Stomach (tissue), 8 donors: ENCODE measurements at regions not wholly inside any gene's neighbourhood (a gene's known extent, or its start where the extent isn't known, plus 50 kb on each side); places are given as distances from the start of the nearest gene placed in this dataset.
"Not testable (repeated sequence)": the region's sequence is repeated elsewhere in the genome, so short reads cannot be mapped to it uniquely, and the experiment has no call there.

Experiments
- DNase-seq, 2 donors: peaks; one replicate each; pipeline versions ENCODE4 v3.0.0 to v3.0.0-alpha.2; 2013 to 2019
- H3K27ac ChIP-seq, 5 donors: fragments of 200-600 bp in 4 of 5; sonication (generic) in 4 of 5; one replicate each; pipeline ENCODE4 v1.5.1; 2013 to 2019; ENCODE audit warnings: mild to moderate bottlenecking in 1 of 5, moderate library complexity in 1 of 5
- H3K27me3 ChIP-seq, 3 donors: fragments of 200-600 bp; sonication (generic); one replicate each; pipeline ENCODE4 v1.5.1; 2017 to 2019; ENCODE audit warnings: mixed run types in 1 of 3
- H3K36me3 ChIP-seq, 4 donors: fragments of 200-600 bp; sonication (generic); 1 replicate in 3 of 4; 2 replicates in 1 of 4; pipeline ENCODE4 v1.5.1; 2016 to 2019
- H3K4me1 ChIP-seq, 4 donors: fragments of 200-600 bp; sonication (generic); one replicate each; pipeline ENCODE4 v1.5.1; 2016 to 2019
- H3K4me3 ChIP-seq, 4 donors: fragments of 200-600 bp; sonication (generic) in 3 of 4; one replicate each; pipeline ENCODE4 v1.5.1; 2016 to 2019; ENCODE audit warnings: mild to moderate bottlenecking in 1 of 4
- H3K9me3 ChIP-seq, 4 donors: fragments of 200-600 bp; sonication (generic); one replicate each; pipeline ENCODE4 v1.5.1; 2016 to 2019
- EP300 ChIP-seq: sonication (generic); formaldehyde crosslinking; IDR thresholded peaks from one replicate; pipeline ENCODE4 v1.6.1; 2017; ENCODE audit warnings: antibody characterized with exemption
- POLR2A ChIP-seq, 4 donors: fragments of 450-650 bp; IDR thresholded peaks; one replicate each; pipeline ENCODE4 v1.6.1; 2016; ENCODE audit warnings: antibody characterized with exemption in 4 of 4, control low read depth in 2 of 4, mild to moderate bottlenecking in 1 of 4, moderate library complexity in 1 of 4
- POLR2AphosphoS5 ChIP-seq, 3 donors: sonication (generic); formaldehyde crosslinking; IDR thresholded peaks; one replicate each; pipeline ENCODE4 v1.6.1; 2016; ENCODE audit warnings: antibody characterized with exemption in 3 of 3
- WGBS, 5 donors: extraction: QIAGEN DNeasy Blood & Tissue Kit in 3 of 5; methylation state at CpG; one replicate each; pipeline versions ENCODE4 v1.1.5 to v1.1.7; 2013 to 2018; 5-methylcytosine and 5-hydroxymethylcytosine counted together
- intact Hi-C: fragments of 100-400 bp; cut with DNase I; formaldehyde crosslinking; loops from one replicate; pipeline ENCODE4 v1.15.1; 2023; ENCODE audit warnings: low total_unique reads
- TF ChIP-seq, protein P1 (sequence below), 7 experiments: fragments of 450-650 bp in 4 of 7; fragments of 200-600 bp in 3 of 7; sonication (generic) in 3 of 7; IDR thresholded peaks; one replicate each; pipeline ENCODE4 v1.5.1; 2016 to 2019; ENCODE audit warnings: antibody characterized with exemption in 7 of 7, control low read depth in 2 of 7, mild to moderate bottlenecking in 1 of 7
- donor health status: healthy with polysubstance abuse.
- donor health status: Bipolar disorder and iron deficiency.
- donor health status: healthy.

DNA sequence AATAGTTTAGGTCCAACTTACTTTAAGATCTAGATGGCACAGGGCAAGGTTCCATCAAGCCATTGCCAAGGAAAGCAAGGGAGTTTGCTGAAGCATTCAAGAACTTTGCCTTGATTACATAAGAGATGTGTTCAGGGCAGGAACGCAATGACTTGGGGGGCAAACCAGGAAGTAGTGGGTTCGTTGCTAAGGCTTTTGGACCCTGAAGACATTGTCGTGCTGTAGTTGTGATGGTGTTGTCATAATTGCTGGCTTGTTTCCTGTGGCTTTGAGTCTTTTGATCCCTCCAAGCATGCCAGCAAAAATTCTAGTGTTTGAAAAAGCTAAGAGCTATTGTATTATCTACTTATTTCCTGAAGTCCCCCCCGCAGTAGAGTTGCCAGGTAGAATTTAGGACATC lies 70.7 kb upstream of the HNF1B start:
- Histone ChIP-seq H3K9me3 (no peaks in the 10 kb centered on the region), H3K27me3 (peaks cover 0 to 27% (median 3%) of the 10 kb centered on the region in 3 donors), H3K4me3 (no peak overlapping the region), H3K4me1 (peaks cover 0 to 6% (median 1%) of the 10 kb centered on the region in 4 donors), H3K36me3 (no peaks in the 10 kb centered on the region), H3K27ac (no peak overlapping the region)
- WGBS, 5 donors = 40 to 47% (median 46%) methylated on average over 4 of the region's 4 CpGs
- TF ChIP-seq, protein P1, sequence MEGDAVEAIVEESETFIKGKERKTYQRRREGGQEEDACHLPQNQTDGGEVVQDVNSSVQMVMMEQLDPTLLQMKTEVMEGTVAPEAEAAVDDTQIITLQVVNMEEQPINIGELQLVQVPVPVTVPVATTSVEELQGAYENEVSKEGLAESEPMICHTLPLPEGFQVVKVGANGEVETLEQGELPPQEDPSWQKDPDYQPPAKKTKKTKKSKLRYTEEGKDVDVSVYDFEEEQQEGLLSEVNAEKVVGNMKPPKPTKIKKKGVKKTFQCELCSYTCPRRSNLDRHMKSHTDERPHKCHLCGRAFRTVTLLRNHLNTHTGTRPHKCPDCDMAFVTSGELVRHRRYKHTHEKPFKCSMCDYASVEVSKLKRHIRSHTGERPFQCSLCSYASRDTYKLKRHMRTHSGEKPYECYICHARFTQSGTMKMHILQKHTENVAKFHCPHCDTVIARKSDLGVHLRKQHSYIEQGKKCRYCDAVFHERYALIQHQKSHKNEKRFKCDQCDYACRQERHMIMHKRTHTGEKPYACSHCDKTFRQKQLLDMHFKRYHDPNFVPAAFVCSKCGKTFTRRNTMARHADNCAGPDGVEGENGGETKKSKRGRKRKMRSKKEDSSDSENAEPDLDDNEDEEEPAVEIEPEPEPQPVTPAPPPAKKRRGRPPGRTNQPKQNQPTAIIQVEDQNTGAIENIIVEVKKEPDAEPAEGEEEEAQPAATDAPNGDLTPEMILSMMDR (IDR thresholded peaks at IDR 0.05) = no peak
- TF ChIP-seq EP300 (no peak), POLR2A (IDR thresholded peaks at IDR 0.05) (no peak), POLR2AphosphoS5 (IDR thresholded peaks at IDR 0.05) (no peak)
- DNase-seq = no peak
- intact Hi-C loops = no loop called here

DNA sequence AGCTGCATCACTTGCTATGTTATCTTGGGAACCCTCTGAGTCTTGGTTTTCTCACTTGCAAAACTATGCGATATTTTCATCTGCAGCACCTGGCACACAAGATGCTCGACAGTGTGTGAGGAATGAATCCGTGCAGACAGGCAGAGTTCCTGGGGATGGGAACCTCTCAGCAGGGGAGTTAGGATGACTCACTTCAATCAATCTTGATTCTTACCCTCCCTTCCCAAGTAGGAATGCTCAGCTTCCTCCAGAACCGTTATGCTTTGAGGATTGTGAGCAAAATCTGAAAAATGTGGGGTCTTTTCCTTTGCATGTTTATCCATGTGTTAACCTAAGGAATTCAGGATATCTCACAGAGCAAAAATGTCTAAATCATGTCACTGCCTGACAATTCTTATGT lies 68.9 kb upstream of the HNF1B start:
- TF ChIP-seq POLR2A (IDR thresholded peaks at IDR 0.05) (no peak), POLR2AphosphoS5 (IDR thresholded peaks at IDR 0.05) (no peak), EP300 (no peak)
- TF ChIP-seq, protein P1 (IDR thresholded peaks at IDR 0.05) = no peak
- no peak for DNase-seq
- Histone ChIP-seq H3K27ac (no peak overlapping the region), H3K4me3 (no peak overlapping the region), H3K4me1 (peaks cover 0 to 6% (median 1%) of the 10 kb centered on the region in 4 donors), H3K9me3 (no peaks in the 10 kb centered on the region), H3K27me3 (peaks cover 0 to 23% (median 3%) of the 10 kb centered on the region in 3 donors), H3K36me3 (no peaks in the 10 kb centered on the region)
- 39 to 62% (median 58%) methylated on average over 4 of the region's 4 CpGs for WGBS, 5 donors
- intact Hi-C loops = no loop called here

DNA sequence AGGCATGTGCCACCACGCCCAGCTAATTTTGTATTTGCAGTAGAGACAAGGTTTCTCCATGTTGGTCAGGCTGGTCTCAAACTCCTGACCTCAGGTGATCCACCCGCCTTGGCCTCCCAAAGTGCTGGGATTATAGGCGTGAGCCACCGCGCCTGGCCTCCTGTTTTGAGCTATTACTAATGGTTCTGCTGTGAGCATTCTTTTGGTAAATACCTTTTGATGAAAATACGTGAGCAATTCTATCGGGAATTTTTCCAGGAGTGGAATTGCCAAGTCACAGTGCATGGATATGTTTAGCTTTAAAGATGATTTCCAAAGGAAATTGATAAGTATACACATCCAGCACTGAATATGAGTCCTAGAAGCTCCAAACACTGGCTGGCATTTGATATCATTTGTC lies 64.0 kb upstream of the HNF1B start:
- H3K9me3 ChIP-seq, intact Hi-C loops, H3K27me3 ChIP-seq, DNase-seq, H3K4me1 ChIP-seq, H3K4me3 ChIP-seq, H3K27ac ChIP-seq, H3K36me3 ChIP-seq: not testable (repeated sequence)
- 85 to 91% (median 87%) methylated on average over 7 of the region's 7 CpGs for WGBS, 5 donors

DNA sequence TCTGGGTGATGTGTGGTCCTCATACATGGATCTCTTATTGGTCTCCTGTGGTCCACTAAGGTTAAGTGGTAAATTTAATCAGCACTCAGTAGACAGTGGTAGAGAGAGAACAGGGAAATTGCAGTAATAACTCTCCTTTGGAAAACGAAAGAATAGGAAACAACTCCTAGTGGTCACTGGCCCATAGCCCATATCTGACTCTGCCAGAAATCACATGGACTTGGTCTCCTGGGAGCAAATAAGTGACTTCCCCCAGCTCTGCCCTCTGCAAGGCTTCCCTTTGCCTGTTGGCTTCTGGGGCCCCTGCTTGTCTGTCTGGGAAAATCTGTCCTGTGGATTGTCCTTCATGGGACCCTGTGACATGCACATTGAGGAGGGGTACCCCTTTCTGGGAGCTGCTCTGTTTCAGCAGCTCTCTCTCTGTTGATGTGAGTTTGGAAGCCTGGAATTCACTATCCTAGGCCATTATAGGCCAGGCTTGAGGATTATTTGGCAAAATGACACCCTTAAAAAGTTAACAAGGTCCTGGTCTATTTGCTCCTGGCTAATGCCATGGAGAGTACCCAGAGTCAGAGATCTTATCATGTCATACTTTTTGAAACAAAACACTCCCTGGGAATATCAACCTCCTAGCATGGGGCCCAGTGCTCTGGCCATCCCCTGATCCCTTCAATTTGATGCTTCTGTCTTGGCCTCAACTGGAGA lies 58.0 kb upstream of the HNF1B start:
- WGBS, 5 donors = 3 to 25% (median 11%) methylated on average over 1 of the region's 1 CpG
- TF ChIP-seq POLR2A (IDR thresholded peaks at IDR 0.05) (no peak), POLR2AphosphoS5 (IDR thresholded peaks at IDR 0.05) (no peak), EP300 (no peak)
- TF ChIP-seq, protein P1 (IDR thresholded peaks at IDR 0.05) = no peak
- H3K36me3 ChIP-seq = no peaks in the 10 kb centered on the region
- no peaks in the 10 kb centered on the region for H3K27me3 ChIP-seq
- no peaks in the 10 kb centered on the region for H3K9me3 ChIP-seq
- no peak overlapping the region for H3K27ac ChIP-seq
- intact Hi-C loops = no loop called here
- H3K4me3 ChIP-seq = no peak overlapping the region
- peak; percentile 38 to 46 for DNase-seq
- peaks cover 0 to 10% (median 0%) of the 10 kb centered on the region in 4 donors for H3K4me1 ChIP-seq

DNA sequence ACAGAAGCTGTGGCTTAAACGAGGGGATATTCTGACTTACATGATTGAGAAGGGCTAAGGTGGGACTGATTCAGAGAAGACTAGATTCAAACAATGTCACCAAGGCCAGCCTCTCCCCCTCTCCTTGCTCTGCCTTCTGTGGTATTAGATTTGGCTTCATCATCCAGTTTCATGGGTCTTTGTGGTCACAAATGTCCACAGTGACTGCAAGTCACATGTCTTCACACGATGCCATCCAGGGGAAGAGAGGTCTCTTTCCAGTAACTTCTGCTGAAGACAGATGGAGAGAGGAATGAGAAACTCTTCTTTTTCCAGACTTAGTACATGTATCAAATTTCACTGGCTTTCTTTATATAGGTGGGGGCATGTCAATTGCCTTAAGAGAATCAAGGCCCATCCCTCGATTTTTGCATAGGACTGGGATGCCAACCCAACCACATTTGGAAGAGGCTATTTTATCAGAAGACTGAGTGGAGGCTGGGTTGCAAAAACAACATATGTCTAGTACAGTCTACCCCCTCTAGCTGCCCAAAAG lies 57.3 kb upstream of the HNF1B start:
- 72 to 86% (median 79%) methylated on average over 3 of the region's 3 CpGs for WGBS, 5 donors
- TF ChIP-seq EP300 = no peak
- TF ChIP-seq, protein P1 (IDR thresholded peaks at IDR 0.05) = no peak
- TF ChIP-seq POLR2A (IDR thresholded peaks at IDR 0.05) = no peak
- no peak for TF ChIP-seq POLR2AphosphoS5 (IDR thresholded peaks at IDR 0.05)
- Histone ChIP-seq H3K27ac (no peak overlapping the region), H3K9me3 (no peaks in the 10 kb centered on the region), H3K36me3 (no peaks in the 10 kb centered on the region), H3K4me1 (peaks cover 0 to 10% (median 0%) of the 10 kb centered on the region in 4 donors), H3K4me3 (no peak overlapping the region), H3K27me3 (no peaks in the 10 kb centered on the region)
- intact Hi-C loops = no loop called here
- DNase-seq = no peak
